ENCODE measurements at regions not wholly inside any gene's neighbourhood (a gene's known extent, or its start where the extent isn't known, plus 50 kb on each side); places are given as distances from the start of the nearest gene placed in this dataset.
A peak's percentile ranks its signal among the peaks of the same experiment; 100 is the strongest.
"Not testable (repeated sequence)": the region's sequence is repeated elsewhere in the genome, so short reads cannot be mapped to it uniquely, and the experiment has no call there.

- DNase-seq = no peak
Observed at GRCh38 chr3:3902161-3902560, 102.9 kb downstream of the LRRN1 start.

DNA sequence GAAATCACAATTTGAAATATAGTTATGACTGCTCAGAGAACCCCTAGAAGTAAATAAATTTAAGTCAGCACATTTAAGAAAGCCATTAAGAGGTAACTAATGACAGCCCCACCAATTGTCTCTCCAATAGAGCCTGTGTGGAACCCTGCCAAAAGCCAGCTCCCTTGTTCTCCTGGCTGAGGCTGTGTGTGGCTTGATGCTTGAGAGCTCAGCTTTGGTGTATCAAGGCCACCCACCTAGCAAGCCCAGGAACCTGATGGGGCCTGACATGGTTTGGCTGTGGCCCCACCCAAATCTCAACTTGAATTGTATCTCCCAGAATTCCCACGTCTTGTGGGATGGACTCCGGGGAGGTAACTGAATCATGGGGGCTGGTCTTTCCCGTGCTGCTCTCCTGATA is 106.9 kb downstream of the LRRN1 start:
- DNase-seq = no peak

GRCh38 chr3:3907023-3907422 is 107.8 kb downstream of the LRRN1 start:
- DNase-seq = no peak

DNA sequence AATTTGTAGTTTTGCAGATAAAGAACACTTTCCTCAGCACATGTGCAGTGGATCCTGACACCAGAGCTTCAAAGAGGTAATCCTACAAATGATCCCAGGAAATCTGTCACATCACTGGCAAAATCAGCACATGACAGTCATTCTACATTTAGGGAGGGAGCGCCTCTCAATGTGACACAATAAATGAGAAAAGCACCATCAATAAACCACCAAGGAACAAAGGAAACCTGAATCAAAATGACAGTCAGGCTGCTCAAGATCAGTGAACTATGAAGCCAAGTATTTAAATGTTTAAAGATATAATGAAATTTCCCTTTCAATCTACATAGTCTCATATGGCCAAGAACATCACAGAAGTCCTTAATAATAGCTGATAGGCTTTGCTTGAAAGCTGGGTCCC is 119.5 kb downstream of the LRRN1 start:
- DNase-seq = no peak

- DNase-seq = no peak
Observed at GRCh38 chr3:3919316-3919715, 120.1 kb downstream of the LRRN1 start.

GRCh38 chr3:3923619-3924018 is 124.4 kb downstream of the LRRN1 start:
- no peak for DNase-seq

DNA sequence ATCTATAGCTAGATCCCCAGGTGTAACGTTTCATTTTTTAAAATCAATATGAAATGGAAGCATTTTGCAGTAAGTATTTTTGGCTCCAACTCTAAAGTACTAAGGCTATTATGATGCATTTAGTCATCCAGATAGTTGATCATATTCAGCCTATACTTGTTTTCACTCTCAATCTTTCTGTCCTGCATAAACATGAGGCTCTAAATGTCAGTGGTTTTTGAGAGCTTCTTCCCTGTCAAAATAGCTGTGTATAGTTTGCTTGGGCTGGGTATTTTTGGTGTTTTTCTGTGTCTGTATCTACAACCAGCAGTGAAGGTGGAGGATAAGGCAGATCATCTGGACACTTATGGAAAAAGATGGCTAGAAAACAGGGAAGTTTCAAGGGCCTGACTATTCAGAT is 128.0 kb downstream of the LRRN1 start:
- DNase-seq = no peak

DNA sequence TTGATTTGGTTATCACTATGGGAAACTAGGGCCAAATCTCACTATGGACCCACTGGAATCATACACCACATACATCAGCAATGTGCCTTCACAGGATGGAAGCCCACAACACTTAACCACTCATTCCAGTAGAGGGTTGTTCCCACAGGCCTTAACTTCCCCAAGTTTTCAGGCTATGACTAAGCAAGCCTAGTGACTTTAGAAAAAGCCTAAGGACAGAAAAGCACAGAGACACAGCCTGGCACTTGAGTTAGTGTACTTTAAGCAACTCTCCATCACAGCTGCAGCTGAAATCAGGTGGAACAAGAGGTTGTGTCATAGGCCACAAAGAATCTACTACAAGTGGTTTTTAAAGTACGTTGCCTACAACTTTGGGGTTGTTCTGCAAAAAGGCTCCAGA is 128.7 kb downstream of the LRRN1 start:
- DNase-seq = no peak

DNA sequence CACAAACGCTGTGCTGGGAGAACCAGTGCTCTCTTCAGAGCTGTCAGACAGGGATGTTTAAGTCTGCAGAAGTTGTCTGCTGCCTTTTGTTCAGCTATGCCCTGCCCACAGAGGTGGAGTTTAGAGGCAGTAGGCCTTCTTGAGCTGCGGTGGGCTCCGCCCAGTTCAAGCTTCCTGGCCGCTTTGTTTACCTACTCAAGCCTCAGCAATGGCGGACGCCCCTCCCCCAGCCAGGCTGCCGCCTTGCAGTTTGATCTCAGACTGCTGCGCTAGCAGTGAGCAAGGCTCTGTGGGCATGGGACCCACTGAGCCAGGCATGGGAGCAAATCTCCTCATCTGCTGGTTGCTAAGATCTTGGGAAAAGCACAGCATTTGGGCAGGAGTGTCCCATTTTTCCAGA is 142.1 kb downstream of the LRRN1 start:
- DNase-seq = not testable (repeated sequence)

GRCh38 chr3:3951071-3951470 is 151.8 kb downstream of the LRRN1 start:
- DNase-seq = no peak

DNA sequence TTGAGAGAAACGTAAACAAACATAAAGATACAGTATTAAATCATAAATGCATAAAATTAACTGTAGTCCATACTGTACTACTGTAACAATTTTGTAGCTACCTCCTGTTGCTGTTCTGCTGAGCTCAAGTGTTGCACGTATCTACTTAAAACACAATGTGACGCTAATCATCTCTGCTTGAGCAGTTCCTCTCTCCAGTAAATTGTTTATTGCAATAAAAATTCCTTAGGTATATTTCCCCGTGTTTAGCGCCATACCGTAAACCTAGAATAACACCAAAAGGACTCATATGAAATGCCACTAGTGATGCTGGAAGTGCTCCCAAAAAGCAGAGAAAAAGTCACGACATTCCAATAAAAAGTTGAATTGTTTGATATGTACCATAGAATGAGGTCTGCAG is 152.3 kb downstream of the LRRN1 start:
- DNase-seq = no peak

- not testable (repeated sequence) for DNase-seq
Observed at GRCh38 chr3:3962867-3963266, 163.6 kb downstream of the LRRN1 start.

- DNase-seq = no peak
Observed at GRCh38 chr3:3984053-3984452, 184.8 kb downstream of the LRRN1 start.

- DNase-seq = no peak
Observed at GRCh38 chr3:3991598-3991997, 192.4 kb downstream of the LRRN1 start.

- no peak for DNase-seq
Observed at GRCh38 chr3:3992312-3992874, 193.2 kb downstream of the LRRN1 start.

GRCh38 chr3:3998140-3998922 is 199.1 kb downstream of the LRRN1 start:
- DNase-seq = peak; percentile 14

DNA sequence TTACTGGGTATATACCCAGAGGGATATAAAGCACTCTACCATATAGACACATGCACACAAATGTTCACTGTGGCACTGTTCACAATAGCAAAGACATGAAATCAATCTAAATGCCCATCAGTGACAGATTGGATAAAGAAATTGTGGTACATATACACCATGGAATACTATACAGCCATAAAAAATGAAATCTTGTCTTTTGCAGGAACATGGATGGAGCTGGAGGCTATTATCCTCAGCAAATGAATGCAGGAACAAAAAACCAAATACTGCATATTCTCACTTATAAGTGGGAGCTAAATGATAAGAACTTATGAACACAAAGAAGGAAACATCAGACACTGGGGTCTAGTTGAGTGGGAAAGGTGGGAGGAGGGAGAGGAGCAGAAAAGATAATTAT is 200.1 kb downstream of the LRRN1 start:
- DNase-seq = not testable (repeated sequence)

GRCh38 chr3:4001976-4002375 is 202.7 kb downstream of the LRRN1 start:
- DNase-seq = no peak

- no peak for DNase-seq
Observed at GRCh38 chr3:4006288-4006687, 207.1 kb downstream of the LRRN1 start.

DNA sequence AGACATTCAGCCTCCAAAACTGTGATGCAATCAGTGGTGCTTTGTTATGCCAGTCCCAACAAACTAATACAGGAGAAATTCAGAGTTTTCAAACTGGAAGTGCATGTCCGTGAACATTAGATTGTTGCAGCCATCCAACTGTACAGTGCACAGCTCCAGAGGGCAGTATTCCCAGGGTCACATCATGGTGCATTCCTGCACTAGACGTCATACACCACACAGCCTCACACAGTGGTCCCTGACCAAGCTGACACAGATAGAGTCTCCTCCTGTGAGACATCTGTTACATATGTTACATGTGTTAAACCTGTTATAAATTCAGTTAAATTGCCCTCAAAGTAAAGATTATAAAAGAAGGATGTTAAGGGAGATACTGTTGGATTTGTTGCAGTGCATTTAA is 209.0 kb downstream of the LRRN1 start:
- no peak for DNase-seq

DNA sequence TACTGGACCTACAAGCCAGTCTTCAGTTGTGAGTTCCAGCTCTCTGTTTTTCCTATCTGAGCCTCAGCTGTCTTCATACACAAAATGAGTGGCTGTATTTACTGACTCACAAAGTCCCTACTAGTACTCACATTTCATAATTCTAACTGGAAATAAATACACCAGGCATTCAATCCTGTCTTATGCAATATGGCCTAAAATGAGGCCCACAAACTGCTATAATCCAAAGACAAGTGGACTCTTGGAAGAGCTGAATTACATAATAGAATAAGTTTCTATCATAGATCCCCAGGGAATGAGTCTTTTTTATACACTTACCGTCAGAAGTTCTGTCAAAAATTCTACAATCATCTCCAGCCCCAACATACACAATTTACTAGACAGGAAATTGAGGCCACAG is 211.9 kb downstream of the LRRN1 start:
- no peak for DNase-seq

DNA sequence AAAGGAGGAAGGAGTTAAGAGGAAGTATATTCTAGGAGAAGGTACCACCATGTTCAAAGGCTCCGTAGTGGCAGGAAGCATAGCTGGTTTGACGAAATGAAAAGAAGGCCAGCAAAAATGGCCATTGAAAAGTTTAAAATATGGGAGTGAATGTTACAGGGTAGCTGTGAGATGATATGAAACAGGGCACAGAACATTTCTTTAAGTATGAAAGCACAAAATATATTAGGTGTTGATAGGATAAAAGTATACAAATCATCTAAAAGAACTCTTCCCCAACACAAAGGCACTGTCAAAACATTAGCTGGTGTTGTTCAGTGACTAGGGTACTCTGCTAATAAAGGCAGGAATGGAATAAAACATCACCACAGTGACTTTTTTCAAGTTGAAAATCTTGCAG is 216.2 kb downstream of the LRRN1 start:
- DNase-seq = no peak

- DNase-seq = no peak
Observed at GRCh38 chr3:4019501-4019900, 220.3 kb downstream of the LRRN1 start.

- DNase-seq = no peak
Observed at GRCh38 chr3:4021162-4021561, 221.9 kb downstream of the LRRN1 start.

DNA sequence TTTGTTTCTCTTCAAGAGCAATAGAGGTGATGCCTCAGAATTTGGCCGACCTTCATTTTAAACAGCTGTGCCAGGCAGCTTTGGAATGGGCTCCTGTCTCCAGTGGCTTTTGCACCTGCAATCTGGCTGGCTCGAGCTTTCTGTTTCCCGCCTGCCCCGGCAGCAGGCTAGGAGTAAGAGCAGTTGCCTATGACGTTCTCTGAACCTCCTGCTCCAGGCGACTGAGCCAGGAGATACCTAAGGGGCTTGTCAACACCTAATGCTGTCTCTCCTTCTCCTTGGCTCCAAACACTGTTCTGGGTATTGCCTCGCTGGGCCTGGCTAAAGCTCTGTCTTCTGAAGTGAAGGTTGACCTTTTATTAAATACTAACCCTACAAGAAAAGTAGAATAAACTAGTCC is 229.9 kb downstream of the LRRN1 start:
- no peak for DNase-seq

Measured in stimulated activated CD4-positive, alpha-beta T cell treated with anti-CD3 and anti-CD28 coated beads, Interleukin-1b, Interleukin-23, amount 100 ng/mL, for 48 hours (primary cell).